HAP-1 (cell line): ENCODE measurements at regions not wholly inside any gene's neighbourhood (a gene's known extent, or its start where the extent isn't known, plus 50 kb on each side); places are given as distances from the start of the nearest gene placed in this dataset.
"Not testable (repeated sequence)": the region's sequence is repeated elsewhere in the genome, so short reads cannot be mapped to it uniquely, and the experiment has no call there.

Source experiments
- DNase-seq, 2 experiments: peaks; one replicate each; pipeline ENCODE4 v3.0.0-alpha.2; 2016 to 2020; ENCODE audit warnings: low spot score in 2 of 2
- H3K27me3 ChIP-seq: fragments of 250-450 bp; sonication (Bioruptor Pico); 2 replicates; pipeline ENCODE4 v1.5.1; 2020; ENCODE audit warnings: low read depth, mild to moderate bottlenecking, moderate library complexity
- H3K36me3 ChIP-seq: fragments of 250-450 bp; sonication (Bioruptor Pico); replicated peaks from 2 replicates; pipeline ENCODE4 v1.5.1; 2020; ENCODE audit warnings: mild to moderate bottlenecking
- H3K4me1 ChIP-seq: fragments of 250-450 bp; sonication (Bioruptor Pico); 2 replicates; pipeline ENCODE4 v1.5.1; 2020; ENCODE audit warnings: mild to moderate bottlenecking
- H3K4me3 ChIP-seq: fragments of 250-450 bp; sonication (Bioruptor Pico); 2 replicates; pipeline ENCODE4 v1.5.1; 2020; ENCODE audit warnings: mild to moderate bottlenecking, moderate library complexity
- H3K9me3 ChIP-seq: fragments of 250-450 bp; sonication (Bioruptor Pico); 2 replicates; pipeline ENCODE4 v1.5.1; 2020; ENCODE audit warnings: mild to moderate bottlenecking, moderate library complexity
- in situ Hi-C: fragments of 300-500 bp; cut with MboI; formaldehyde crosslinking; loops from 3 replicates; pipeline ENCODE4 v1.14.3; 2020; ENCODE audit warnings: low sequenced_read_pairs, inconsistent platforms, mixed read lengths

GRCh38 chr12:131383741-131384543 is 326.9 kb upstream of the SFSWAP start:
- Histone ChIP-seq H3K9me3 (no peaks in the 10 kb centered on the region), H3K4me1 (no peaks in the 10 kb centered on the region), H3K27me3 (peaks cover 3% of the 10 kb centered on the region; the same call in 1 of the 2 replicates), H3K36me3 (no peaks in the 10 kb centered on the region), H3K4me3 (no peak overlapping the region)
- in situ Hi-C loops = no loop called here
- no peak for DNase-seq

- no peak for DNase-seq
- peaks cover 3% of the 10 kb centered on the region; the same call in 1 of the 2 replicates for H3K27me3 ChIP-seq
- no peaks in the 10 kb centered on the region for H3K9me3 ChIP-seq
- in situ Hi-C loops = no loop called here
- H3K36me3 ChIP-seq = no peaks in the 10 kb centered on the region
- H3K4me1 ChIP-seq = no peaks in the 10 kb centered on the region
- no peak overlapping the region for H3K4me3 ChIP-seq
Observed at GRCh38 chr12:131384544-131384855, 326.4 kb upstream of the SFSWAP start.

GRCh38 chr12:131385313-131386166 is 325.4 kb upstream of the SFSWAP start:
- Histone ChIP-seq H3K9me3 (no peaks in the 10 kb centered on the region), H3K27me3 (no peaks in the 10 kb centered on the region; the same call in 1 of the 2 replicates), H3K4me3 (no peak overlapping the region)

GRCh38 chr12:131386167-131386521 is 324.7 kb upstream of the SFSWAP start:
- in situ Hi-C loops = no loop called here
- Histone ChIP-seq H3K4me1 (no peaks in the 10 kb centered on the region), H3K27me3 (no peaks in the 10 kb centered on the region), H3K36me3 (no peaks in the 10 kb centered on the region), H3K4me3 (no peak overlapping the region), H3K9me3 (no peaks in the 10 kb centered on the region)
- DNase-seq = no peak

More at GRCh38 chr12:131385313-131386166, 325.4 kb upstream of the SFSWAP start:
- in situ Hi-C loops = no loop called here
- H3K4me1 ChIP-seq = no peaks in the 10 kb centered on the region
- no peaks in the 10 kb centered on the region for H3K36me3 ChIP-seq
- DNase-seq = no peak

GRCh38 chr12:131386781-131387180 is 324.1 kb upstream of the SFSWAP start:
- no peak for DNase-seq
- Histone ChIP-seq H3K36me3 (no peaks in the 10 kb centered on the region), H3K4me3 (no peak overlapping the region), H3K27me3 (no peaks in the 10 kb centered on the region), H3K9me3 (no peaks in the 10 kb centered on the region), H3K4me1 (no peaks in the 10 kb centered on the region)
- in situ Hi-C loops = no loop called here

- Histone ChIP-seq H3K36me3 (no peaks in the 10 kb centered on the region), H3K4me3 (no peak overlapping the region), H3K4me1 (no peaks in the 10 kb centered on the region), H3K27me3 (no peaks in the 10 kb centered on the region), H3K9me3 (no peaks in the 10 kb centered on the region)
- in situ Hi-C loops = no loop called here
- no peak for DNase-seq
Observed at GRCh38 chr12:131387281-131388163, 323.4 kb upstream of the SFSWAP start.

GRCh38 chr12:131388164-131389053 is 322.5 kb upstream of the SFSWAP start:
- H3K4me1 ChIP-seq, H3K4me3 ChIP-seq, in situ Hi-C loops, H3K36me3 ChIP-seq, DNase-seq, H3K9me3 ChIP-seq, H3K27me3 ChIP-seq: not testable (repeated sequence)

GRCh38 chr12:131389054-131390013 is 321.6 kb upstream of the SFSWAP start:
- H3K9me3 ChIP-seq = no peaks in the 10 kb centered on the region
- H3K4me3 ChIP-seq = no peak overlapping the region
- in situ Hi-C loops = no loop called here
- DNase-seq = no peak
- H3K27me3 ChIP-seq = no peaks in the 10 kb centered on the region
- H3K4me1 ChIP-seq = no peaks in the 10 kb centered on the region
- H3K36me3 ChIP-seq = no peaks in the 10 kb centered on the region

GRCh38 chr12:131390412-131391334 is 320.2 kb upstream of the SFSWAP start:
- Histone ChIP-seq H3K9me3 (no peaks in the 10 kb centered on the region), H3K27me3 (no peaks in the 10 kb centered on the region), H3K4me1 (no peaks in the 10 kb centered on the region), H3K36me3 (no peaks in the 10 kb centered on the region), H3K4me3 (no peak overlapping the region)
- DNase-seq = peak in 1 of 2 experiments; percentile 43
- in situ Hi-C loops = no loop called here

GRCh38 chr12:131391399-131391798 is 319.5 kb upstream of the SFSWAP start:
- no peaks in the 10 kb centered on the region for H3K27me3 ChIP-seq
- in situ Hi-C loops = no loop called here
- H3K9me3 ChIP-seq = no peaks in the 10 kb centered on the region
- H3K4me3 ChIP-seq = no peak overlapping the region
- no peaks in the 10 kb centered on the region for H3K36me3 ChIP-seq
- no peak for DNase-seq
- H3K4me1 ChIP-seq = no peaks in the 10 kb centered on the region

GRCh38 chr12:131394752-131395151 is 316.1 kb upstream of the SFSWAP start:
- DNase-seq, H3K4me1 ChIP-seq, H3K36me3 ChIP-seq, H3K27me3 ChIP-seq, H3K4me3 ChIP-seq, in situ Hi-C loops, H3K9me3 ChIP-seq: not testable (repeated sequence)
